ENCODE measurements at regions not wholly inside any gene's neighbourhood (a gene's known extent, or its start where the extent isn't known, plus 50 kb on each side); places are given as distances from the start of the nearest gene placed in this dataset.

DNA sequence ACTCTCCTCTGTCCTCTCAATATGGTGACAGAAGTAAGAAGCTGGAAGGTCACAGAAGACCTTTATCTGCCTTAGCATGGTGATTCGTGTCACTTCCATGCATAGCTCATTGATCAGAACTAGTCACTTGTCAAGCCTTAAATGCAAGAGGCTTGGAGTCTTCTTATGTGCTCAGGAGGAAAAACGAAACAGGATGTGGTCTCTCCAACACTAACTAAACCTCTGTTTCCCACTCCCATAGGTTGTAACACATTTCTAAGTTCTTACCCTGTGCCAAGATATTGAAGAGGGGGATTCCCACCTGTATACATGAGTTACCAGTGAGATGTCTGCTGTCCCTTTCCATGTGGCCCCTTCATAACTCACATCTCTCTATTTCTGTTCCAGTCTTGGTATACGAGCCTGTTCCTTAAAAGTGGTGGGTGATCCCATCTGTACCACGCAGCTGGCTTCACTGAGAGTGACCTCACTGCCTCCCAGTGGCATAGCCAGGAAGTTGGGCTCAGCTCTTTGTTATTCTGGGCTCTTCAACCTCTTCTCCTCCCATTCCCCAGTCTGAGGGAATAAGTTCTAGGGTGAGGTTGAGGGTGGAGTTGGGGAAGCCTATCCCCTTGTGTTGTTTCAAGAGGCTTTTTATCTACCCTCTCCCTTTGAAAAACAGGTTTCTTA, 203.2 kb upstream of the PPP2R3A start:
- TF ChIP-seq, protein P1, sequence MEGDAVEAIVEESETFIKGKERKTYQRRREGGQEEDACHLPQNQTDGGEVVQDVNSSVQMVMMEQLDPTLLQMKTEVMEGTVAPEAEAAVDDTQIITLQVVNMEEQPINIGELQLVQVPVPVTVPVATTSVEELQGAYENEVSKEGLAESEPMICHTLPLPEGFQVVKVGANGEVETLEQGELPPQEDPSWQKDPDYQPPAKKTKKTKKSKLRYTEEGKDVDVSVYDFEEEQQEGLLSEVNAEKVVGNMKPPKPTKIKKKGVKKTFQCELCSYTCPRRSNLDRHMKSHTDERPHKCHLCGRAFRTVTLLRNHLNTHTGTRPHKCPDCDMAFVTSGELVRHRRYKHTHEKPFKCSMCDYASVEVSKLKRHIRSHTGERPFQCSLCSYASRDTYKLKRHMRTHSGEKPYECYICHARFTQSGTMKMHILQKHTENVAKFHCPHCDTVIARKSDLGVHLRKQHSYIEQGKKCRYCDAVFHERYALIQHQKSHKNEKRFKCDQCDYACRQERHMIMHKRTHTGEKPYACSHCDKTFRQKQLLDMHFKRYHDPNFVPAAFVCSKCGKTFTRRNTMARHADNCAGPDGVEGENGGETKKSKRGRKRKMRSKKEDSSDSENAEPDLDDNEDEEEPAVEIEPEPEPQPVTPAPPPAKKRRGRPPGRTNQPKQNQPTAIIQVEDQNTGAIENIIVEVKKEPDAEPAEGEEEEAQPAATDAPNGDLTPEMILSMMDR (IDR thresholded peaks at IDR 0.05), result no peak
- TF ChIP-seq POLR2A (IDR thresholded peaks at IDR 0.05), result no peak
